Neural cell (in vitro differentiated cells): ENCODE measurements at regions not wholly inside any gene's neighbourhood (a gene's known extent, or its start where the extent isn't known, plus 50 kb on each side); places are given as distances from the start of the nearest gene placed in this dataset.

Experiments used
- H2AFZ ChIP-seq: fragments of 200-600, 300-800 bp; sonication (generic), shearing (Covaris generic); 2 replicates; pipeline ENCODE4 v1.6.0; 2014; ENCODE audit warnings: low read depth, mild to moderate bottlenecking, antibody characterized with exemption, low read length, moderate library complexity
- H3F3A ChIP-seq: fragments of 200-600 bp; shearing (Covaris generic); 2 replicates; pipeline ENCODE4 v1.6.1; 2016; ENCODE audit warnings: mild to moderate bottlenecking, moderate library complexity, mixed read lengths, antibody characterized with exemption, low read length; ENCODE audit not compliant: insufficient read depth, poor library complexity, severe bottlenecking
- H3K27ac ChIP-seq: fragments of 200-600, 300-800 bp; sonication (generic), shearing (Covaris generic); 2 replicates; pipeline ENCODE4 v1.5.1; 2014; ENCODE audit warnings: mild to moderate bottlenecking, low read length, moderate library complexity
- H3K27me3 ChIP-seq: fragments of 300-800, 200-600 bp; sonication (generic), shearing (Covaris generic); 2 replicates; pipeline ENCODE4 v1.6.0; 2014; ENCODE audit warnings: mild to moderate bottlenecking, low read depth, low read length, moderate library complexity; ENCODE audit not compliant: insufficient read depth
- H3K36me3 ChIP-seq: fragments of 300-800, 200-600 bp; sonication (generic), shearing (Covaris generic); 2 replicates; pipeline ENCODE4 v1.5.1; 2014; ENCODE audit warnings: mild to moderate bottlenecking, antibody characterized with exemption, low read length, moderate library complexity; ENCODE audit not compliant: insufficient read depth
- H3K4me2 ChIP-seq: fragments of 300-800, 200-600 bp; sonication (generic), shearing (Covaris generic); 2 replicates; pipeline ENCODE4 v1.6.0; 2014; ENCODE audit warnings: mild to moderate bottlenecking, low read length
- H3K4me3 ChIP-seq: fragments of 300-800, 200-600 bp; sonication (generic), shearing (Covaris generic); 2 replicates; pipeline ENCODE4 v1.5.1; 2014; ENCODE audit warnings: mild to moderate bottlenecking, low read length, moderate library complexity
- H3K79me2 ChIP-seq: fragments of 200-600 bp; shearing (Covaris generic); replicated peaks from 2 replicates; pipeline ENCODE4 v1.6.0; 2014; ENCODE audit warnings: mild to moderate bottlenecking, low read length, moderate library complexity; ENCODE audit not compliant: insufficient read depth
- H3K9ac ChIP-seq: fragments of 300-800, 200-600 bp; sonication (generic), shearing (Covaris generic); 2 replicates; pipeline ENCODE4 v1.6.1; 2016; ENCODE audit warnings: mild to moderate bottlenecking, low read length, mixed read lengths
- H3K9me2 ChIP-seq: fragments of 200-600 bp; shearing (Covaris generic); 2 replicates; pipeline ENCODE4 v1.6.1; 2016; ENCODE audit warnings: mild to moderate bottlenecking, low read length, mixed read lengths; ENCODE audit not compliant: insufficient read depth
- H3K9me3 ChIP-seq: fragments of 200-600, 300-800 bp; sonication (generic), shearing (Covaris generic); 2 replicates; pipeline ENCODE4 v1.6.1; 2016; ENCODE audit warnings: mild to moderate bottlenecking, mixed run types, low read length, moderate library complexity, mixed read lengths
- H4K20me1 ChIP-seq: fragments of 200-600 bp; shearing (Covaris generic); 2 replicates; pipeline ENCODE4 v1.6.1; 2016; ENCODE audit warnings: mild to moderate bottlenecking, mixed run types; ENCODE audit not compliant: insufficient read depth
- EP300 ChIP-seq: fragments of 450-650 bp; conservative IDR thresholded peaks from 2 replicates; pipeline ENCODE4 v1.6.1; 2014; ENCODE audit warnings: antibody characterized with exemption, mild to moderate bottlenecking, moderate library complexity; ENCODE audit not compliant: poor library complexity, severe bottlenecking
- EZH2 ChIP-seq: fragments of 200-600, 300-800 bp; shearing (Covaris generic), sonication (generic); IDR thresholded peaks from 2 replicates; pipeline ENCODE4 v1.6.1; 2014; ENCODE audit warnings: antibody characterized with exemption, low read length, borderline replicate concordance, mild to moderate bottlenecking; ENCODE audit not compliant: insufficient read depth, poor library complexity, severe bottlenecking
- MXI1 ChIP-seq: fragments of 450-650 bp; conservative IDR thresholded peaks from 2 replicates; pipeline ENCODE4 v1.6.1; 2014; ENCODE audit warnings: antibody characterized with exemption, mild to moderate bottlenecking; ENCODE audit not compliant: poor library complexity, severe bottlenecking
- POLR2AphosphoS5 ChIP-seq: IDR thresholded peaks from 2 replicates; pipeline ENCODE4 v1.6.1; 2012
- RAD21 ChIP-seq: fragments of 450-650 bp; conservative IDR thresholded peaks from 2 replicates; pipeline ENCODE4 v1.6.1; 2014; ENCODE audit warnings: antibody characterized with exemption, mild to moderate bottlenecking, moderate library complexity
- SMC3 ChIP-seq: fragments of 450-650 bp; conservative IDR thresholded peaks from 2 replicates; pipeline ENCODE4 v1.6.1; 2014; ENCODE audit warnings: antibody characterized with exemption, mild to moderate bottlenecking, moderate library complexity; ENCODE audit not compliant: poor library complexity
- TAF1 ChIP-seq: IDR thresholded peaks from 2 replicates; pipeline ENCODE4 v1.6.1; 2012; ENCODE audit warnings: low read depth
- TF ChIP-seq, protein P1 (sequence below): IDR thresholded peaks from 2 replicates; pipeline ENCODE4 v1.6.1; 2012; ENCODE audit warnings: borderline replicate concordance
- TF ChIP-seq, protein P2 (sequence below): fragments of 450-650 bp; IDR thresholded peaks from 2 replicates; pipeline ENCODE4 v1.5.1; 2014; ENCODE audit warnings: antibody characterized with exemption, mild to moderate bottlenecking, moderate library complexity; ENCODE audit not compliant: poor library complexity, severe bottlenecking

DNA sequence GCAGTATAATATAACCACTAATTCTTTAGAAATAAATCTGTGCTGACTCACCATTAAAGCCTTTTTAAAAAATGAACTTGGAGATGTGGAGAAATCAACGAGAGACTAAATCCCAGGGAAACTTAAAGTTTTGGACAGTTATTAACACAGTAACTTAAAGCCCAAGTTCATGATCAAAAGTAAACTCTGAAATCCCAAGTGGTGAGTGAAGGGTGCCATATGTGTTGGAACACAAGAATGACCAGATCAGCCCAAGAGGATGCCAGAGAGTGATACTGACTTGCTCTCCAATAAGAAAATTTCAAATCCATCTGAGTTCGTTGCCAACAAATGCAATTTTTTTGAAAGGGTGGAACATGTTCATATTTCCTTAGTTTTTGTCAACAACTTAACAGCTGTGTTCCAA is 838.1 kb upstream of the ACVR2A start:
- no peak overlapping the region for H2AFZ ChIP-seq
- no peaks in the 10 kb centered on the region for H3K79me2 ChIP-seq
- H3K9me3 ChIP-seq: no peaks in the 10 kb centered on the region
- no peak overlapping the region for H3K27ac ChIP-seq
- no peaks in the 10 kb centered on the region for H4K20me1 ChIP-seq
- TF ChIP-seq EP300 (no peak), RAD21 (no peak), SMC3 (no peak), MXI1 (no peak), EZH2 (no peak), TAF1 (no peak), POLR2AphosphoS5 (no peak)
- TF ChIP-seq, protein P1, sequence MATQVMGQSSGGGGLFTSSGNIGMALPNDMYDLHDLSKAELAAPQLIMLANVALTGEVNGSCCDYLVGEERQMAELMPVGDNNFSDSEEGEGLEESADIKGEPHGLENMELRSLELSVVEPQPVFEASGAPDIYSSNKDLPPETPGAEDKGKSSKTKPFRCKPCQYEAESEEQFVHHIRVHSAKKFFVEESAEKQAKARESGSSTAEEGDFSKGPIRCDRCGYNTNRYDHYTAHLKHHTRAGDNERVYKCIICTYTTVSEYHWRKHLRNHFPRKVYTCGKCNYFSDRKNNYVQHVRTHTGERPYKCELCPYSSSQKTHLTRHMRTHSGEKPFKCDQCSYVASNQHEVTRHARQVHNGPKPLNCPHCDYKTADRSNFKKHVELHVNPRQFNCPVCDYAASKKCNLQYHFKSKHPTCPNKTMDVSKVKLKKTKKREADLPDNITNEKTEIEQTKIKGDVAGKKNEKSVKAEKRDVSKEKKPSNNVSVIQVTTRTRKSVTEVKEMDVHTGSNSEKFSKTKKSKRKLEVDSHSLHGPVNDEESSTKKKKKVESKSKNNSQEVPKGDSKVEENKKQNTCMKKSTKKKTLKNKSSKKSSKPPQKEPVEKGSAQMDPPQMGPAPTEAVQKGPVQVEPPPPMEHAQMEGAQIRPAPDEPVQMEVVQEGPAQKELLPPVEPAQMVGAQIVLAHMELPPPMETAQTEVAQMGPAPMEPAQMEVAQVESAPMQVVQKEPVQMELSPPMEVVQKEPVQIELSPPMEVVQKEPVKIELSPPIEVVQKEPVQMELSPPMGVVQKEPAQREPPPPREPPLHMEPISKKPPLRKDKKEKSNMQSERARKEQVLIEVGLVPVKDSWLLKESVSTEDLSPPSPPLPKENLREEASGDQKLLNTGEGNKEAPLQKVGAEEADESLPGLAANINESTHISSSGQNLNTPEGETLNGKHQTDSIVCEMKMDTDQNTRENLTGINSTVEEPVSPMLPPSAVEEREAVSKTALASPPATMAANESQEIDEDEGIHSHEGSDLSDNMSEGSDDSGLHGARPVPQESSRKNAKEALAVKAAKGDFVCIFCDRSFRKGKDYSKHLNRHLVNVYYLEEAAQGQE: no peak
- TF ChIP-seq, protein P2, sequence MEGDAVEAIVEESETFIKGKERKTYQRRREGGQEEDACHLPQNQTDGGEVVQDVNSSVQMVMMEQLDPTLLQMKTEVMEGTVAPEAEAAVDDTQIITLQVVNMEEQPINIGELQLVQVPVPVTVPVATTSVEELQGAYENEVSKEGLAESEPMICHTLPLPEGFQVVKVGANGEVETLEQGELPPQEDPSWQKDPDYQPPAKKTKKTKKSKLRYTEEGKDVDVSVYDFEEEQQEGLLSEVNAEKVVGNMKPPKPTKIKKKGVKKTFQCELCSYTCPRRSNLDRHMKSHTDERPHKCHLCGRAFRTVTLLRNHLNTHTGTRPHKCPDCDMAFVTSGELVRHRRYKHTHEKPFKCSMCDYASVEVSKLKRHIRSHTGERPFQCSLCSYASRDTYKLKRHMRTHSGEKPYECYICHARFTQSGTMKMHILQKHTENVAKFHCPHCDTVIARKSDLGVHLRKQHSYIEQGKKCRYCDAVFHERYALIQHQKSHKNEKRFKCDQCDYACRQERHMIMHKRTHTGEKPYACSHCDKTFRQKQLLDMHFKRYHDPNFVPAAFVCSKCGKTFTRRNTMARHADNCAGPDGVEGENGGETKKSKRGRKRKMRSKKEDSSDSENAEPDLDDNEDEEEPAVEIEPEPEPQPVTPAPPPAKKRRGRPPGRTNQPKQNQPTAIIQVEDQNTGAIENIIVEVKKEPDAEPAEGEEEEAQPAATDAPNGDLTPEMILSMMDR: no peak
- no peak overlapping the region for H3K4me3 ChIP-seq
- H3F3A ChIP-seq: no peaks in the 10 kb centered on the region
- no peaks in the 10 kb centered on the region for H3K27me3 ChIP-seq
- H3K9ac ChIP-seq: no peak overlapping the region
- H3K9me2 ChIP-seq: no peaks in the 10 kb centered on the region
- H3K36me3 ChIP-seq: no peaks in the 10 kb centered on the region
- H3K4me2 ChIP-seq: no peak overlapping the region

DNA sequence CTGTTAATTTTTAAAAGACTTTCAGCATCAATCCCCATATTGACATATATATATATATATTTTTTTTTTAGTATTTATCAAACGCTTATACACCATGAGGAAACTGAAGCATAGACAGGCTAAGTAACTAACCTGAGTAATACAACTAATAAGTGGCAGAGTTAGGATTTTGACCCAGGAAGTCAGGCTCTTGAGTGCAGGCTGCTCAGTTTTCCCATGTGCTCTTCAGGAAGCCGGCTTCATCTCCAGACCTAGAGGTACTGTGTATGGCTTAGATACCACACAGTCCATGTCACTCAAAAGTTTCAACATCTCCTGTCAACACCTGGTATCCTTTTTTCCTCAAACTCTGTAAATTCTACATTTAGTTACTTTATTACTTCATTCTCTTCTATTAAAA is 841.7 kb upstream of the ACVR2A start:
- Histone ChIP-seq H3K9me3 (no peaks in the 10 kb centered on the region), H4K20me1 (no peaks in the 10 kb centered on the region), H3K4me2 (no peak overlapping the region), H3K79me2 (no peaks in the 10 kb centered on the region), H3K9ac (no peak overlapping the region), H3K9me2 (no peaks in the 10 kb centered on the region), H2AFZ (no peak overlapping the region), H3K27me3 (no peaks in the 10 kb centered on the region), H3K4me3 (no peak overlapping the region), H3K36me3 (no peaks in the 10 kb centered on the region), H3F3A (no peaks in the 10 kb centered on the region), H3K27ac (no peak overlapping the region)
- TF ChIP-seq MXI1 (no peak), TAF1 (no peak), POLR2AphosphoS5 (no peak), EP300 (no peak), RAD21 (no peak), SMC3 (no peak), EZH2 (no peak)
- TF ChIP-seq, protein P1: no peak
- TF ChIP-seq, protein P2: no peak
